H1 (cell line): ENCODE measurements at regions not wholly inside any gene's neighbourhood (a gene's known extent, or its start where the extent isn't known, plus 50 kb on each side); places are given as distances from the start of the nearest gene placed in this dataset.

Source experiments
- CEBPB ChIP-seq: IDR thresholded peaks from 2 replicates; pipeline ENCODE4 v1.6.1; 2012; ENCODE audit warnings: low read depth, low read length
- CREB1 ChIP-seq: IDR thresholded peaks from 2 replicates; pipeline ENCODE4 v1.6.1; 2012; ENCODE audit warnings: inconsistent platforms
- CTBP2 ChIP-seq: IDR thresholded peaks from 2 replicates; pipeline ENCODE4 v1.7.0; 2011; ENCODE audit warnings: borderline replicate concordance, mild to moderate bottlenecking, moderate library complexity, mixed read lengths, low read length; ENCODE audit not compliant: insufficient read depth, insufficient read length
- KDM1A ChIP-seq: fragments of 200-600, 300-600 bp; sonication (generic); IDR thresholded peaks from 2 replicates; pipeline ENCODE4 v1.7.1; 2016; ENCODE audit warnings: mild to moderate bottlenecking, low read length, borderline replicate concordance
- KDM5A ChIP-seq: fragments of 200-600 bp; IDR thresholded peaks from 2 replicates; pipeline ENCODE4 v1.7.1; 2012; ENCODE audit warnings: mild to moderate bottlenecking, low read length, inconsistent platforms, mixed read lengths
- TAF1 ChIP-seq: IDR thresholded peaks from 2 replicates; pipeline ENCODE4 v1.6.1; 2011; ENCODE audit warnings: mild to moderate bottlenecking, low read depth, low read length

DNA sequence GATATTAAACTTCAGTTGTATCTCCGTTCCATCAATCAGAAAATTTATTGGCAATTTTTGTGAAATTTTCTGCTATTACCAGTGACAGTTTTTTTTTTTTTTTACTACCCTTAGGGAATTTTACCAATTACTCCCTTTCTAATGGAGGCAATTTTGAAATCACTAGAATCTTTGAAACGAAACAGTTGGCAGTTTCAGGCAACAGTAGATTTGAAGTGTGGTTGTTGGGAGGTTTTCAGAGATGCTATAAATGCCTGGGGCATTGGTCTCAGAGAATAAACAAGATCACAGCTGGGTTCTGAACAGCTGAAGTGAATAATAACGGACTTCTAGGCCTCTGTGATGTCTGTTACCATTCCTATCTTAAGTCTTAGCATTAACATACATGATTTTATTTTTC, 535.9 kb upstream of the POT1 start (continued):
- TF ChIP-seq CTBP2, result no peak
- no peak for TF ChIP-seq KDM5A
- no peak for TF ChIP-seq CREB1
- TF ChIP-seq TAF1, result no peak
- no peak for TF ChIP-seq CEBPB
- no peak for TF ChIP-seq KDM1A
